ENCODE measurements at regions not wholly inside any gene's neighbourhood (a gene's known extent, or its start where the extent isn't known, plus 50 kb on each side); places are given as distances from the start of the nearest gene placed in this dataset.

- TF ChIP-seq CTCF (IDR thresholded peaks at IDR 0.05) (no peak), POLR2A (IDR thresholded peaks at IDR 0.05) (no peak)
These were observed 558.3 kb upstream of the PSMD7 start for GRCh38 chr16:73738266-73738665.
